Type B pancreatic cell (in vitro differentiated cells): ENCODE measurements at regions not wholly inside any gene's neighbourhood (a gene's known extent, or its start where the extent isn't known, plus 50 kb on each side); places are given as distances from the start of the nearest gene placed in this dataset.

ENCODE experiments used
- DNase-seq: peaks from one replicate; pipeline ENCODE4 v3.0.0; 2021; ENCODE audit warnings: mixed read lengths; ENCODE audit not compliant: unreplicated experiment; ENCODE audit errors: extremely low spot score
- H3K27ac Mint-ChIP-seq: 2 replicates; pipeline ENCODE4 v1.8.0; 2021; ENCODE audit warnings: mild to moderate bottlenecking, mixed read lengths
- H3K27me3 Mint-ChIP-seq: 2 replicates; pipeline ENCODE4 v1.8.0; 2021; ENCODE audit warnings: mixed read lengths
- H3K36me3 Mint-ChIP-seq: 2 replicates; pipeline ENCODE4 v1.8.0; 2021; ENCODE audit warnings: mixed read lengths
- H3K4me1 Mint-ChIP-seq: one replicate; pipeline ENCODE4 v1.8.0; 2021; ENCODE audit warnings: mixed read lengths; ENCODE audit not compliant: unreplicated experiment
- H3K4me3 Mint-ChIP-seq: 2 replicates; pipeline ENCODE4 v1.8.0; 2021; ENCODE audit warnings: mild to moderate bottlenecking, mixed read lengths
- H3K9me3 Mint-ChIP-seq: 2 replicates; pipeline ENCODE4 v1.8.0; 2021; ENCODE audit warnings: mixed read lengths
- TF ChIP-seq, protein P1 (sequence below): fragments of 200-600 bp; sonication (generic); conservative IDR thresholded peaks from 2 replicates; pipeline ENCODE4 v1.5.0; 2021; ENCODE audit warnings: antibody characterized with exemption, mild to moderate bottlenecking

DNA sequence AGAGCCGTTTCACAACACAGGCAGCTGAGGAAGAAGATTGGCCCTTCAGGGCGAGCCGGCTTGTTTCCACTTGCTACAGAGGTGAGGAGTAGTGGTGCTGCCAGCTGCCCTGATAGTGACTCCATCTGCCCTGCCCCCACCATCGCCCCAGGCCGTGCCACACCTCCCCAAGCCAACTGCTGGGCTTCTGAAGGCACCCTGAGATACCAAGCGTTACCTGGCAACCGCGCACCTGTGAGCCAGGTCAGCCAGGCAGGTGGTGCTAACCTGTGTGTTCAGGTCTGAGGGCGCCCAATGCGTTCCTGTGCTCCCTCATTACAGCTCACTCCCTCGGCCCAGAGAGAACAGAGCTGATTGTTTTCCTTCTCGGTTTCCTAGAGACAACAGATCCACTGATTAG is 299.1 kb upstream of the ID4 start:
- Mint-ChIP-seq H3K27ac (peak overlapping the region; percentile 40), H3K36me3 (no peaks in the 10 kb centered on the region), H3K27me3 (no peaks in the 10 kb centered on the region), H3K4me3 (no peak overlapping the region), H3K9me3 (peaks cover 12% of the 10 kb centered on the region), H3K4me1 (peaks cover 12% of the 10 kb centered on the region)
- peak; percentile 70 for DNase-seq
- TF ChIP-seq, protein P1, sequence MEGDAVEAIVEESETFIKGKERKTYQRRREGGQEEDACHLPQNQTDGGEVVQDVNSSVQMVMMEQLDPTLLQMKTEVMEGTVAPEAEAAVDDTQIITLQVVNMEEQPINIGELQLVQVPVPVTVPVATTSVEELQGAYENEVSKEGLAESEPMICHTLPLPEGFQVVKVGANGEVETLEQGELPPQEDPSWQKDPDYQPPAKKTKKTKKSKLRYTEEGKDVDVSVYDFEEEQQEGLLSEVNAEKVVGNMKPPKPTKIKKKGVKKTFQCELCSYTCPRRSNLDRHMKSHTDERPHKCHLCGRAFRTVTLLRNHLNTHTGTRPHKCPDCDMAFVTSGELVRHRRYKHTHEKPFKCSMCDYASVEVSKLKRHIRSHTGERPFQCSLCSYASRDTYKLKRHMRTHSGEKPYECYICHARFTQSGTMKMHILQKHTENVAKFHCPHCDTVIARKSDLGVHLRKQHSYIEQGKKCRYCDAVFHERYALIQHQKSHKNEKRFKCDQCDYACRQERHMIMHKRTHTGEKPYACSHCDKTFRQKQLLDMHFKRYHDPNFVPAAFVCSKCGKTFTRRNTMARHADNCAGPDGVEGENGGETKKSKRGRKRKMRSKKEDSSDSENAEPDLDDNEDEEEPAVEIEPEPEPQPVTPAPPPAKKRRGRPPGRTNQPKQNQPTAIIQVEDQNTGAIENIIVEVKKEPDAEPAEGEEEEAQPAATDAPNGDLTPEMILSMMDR: no peak

DNA sequence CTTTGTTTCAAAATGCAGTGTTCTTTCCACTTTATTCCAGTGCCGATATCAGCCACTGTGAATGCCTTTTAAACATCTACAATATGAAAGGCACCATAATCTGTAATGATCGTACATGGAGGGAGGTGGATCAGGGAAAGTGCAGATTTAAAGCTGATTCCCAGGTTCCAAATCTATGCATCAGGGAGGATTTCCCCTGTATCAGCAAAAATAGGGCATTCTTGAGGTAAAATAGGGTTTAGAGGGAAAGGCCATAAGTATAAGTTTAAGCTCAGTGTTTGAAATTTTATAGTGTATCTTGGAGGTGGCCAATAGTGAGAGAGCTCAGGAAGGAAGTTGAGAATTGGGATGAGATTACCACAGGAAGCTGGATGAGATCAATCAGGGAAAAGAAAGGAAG is 289.7 kb upstream of the ID4 start:
- no peaks in the 10 kb centered on the region for H3K27me3 Mint-ChIP-seq
- no peaks in the 10 kb centered on the region for H3K4me1 Mint-ChIP-seq
- DNase-seq: no peak

DNA sequence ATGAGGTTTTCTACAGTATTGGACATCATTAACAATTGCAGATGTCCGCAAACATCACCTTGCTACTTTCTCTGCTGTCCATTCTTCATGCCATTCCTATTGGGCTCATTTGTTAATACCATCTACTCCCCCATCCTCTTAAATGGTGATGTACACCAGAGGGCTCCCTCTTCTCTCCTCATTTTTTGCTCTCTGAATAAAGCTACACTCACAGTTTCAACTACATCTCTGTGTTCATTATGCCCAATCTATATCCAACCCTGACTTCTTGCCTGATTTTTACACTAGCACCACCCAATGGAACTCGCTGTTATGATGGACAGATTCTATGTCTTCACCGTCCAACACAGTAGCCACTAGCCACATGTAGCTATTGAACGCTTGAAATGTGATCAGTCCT is 288.1 kb upstream of the ID4 start:
- no peaks in the 10 kb centered on the region for H3K4me1 Mint-ChIP-seq
- no peak for DNase-seq
- no peaks in the 10 kb centered on the region for H3K9me3 Mint-ChIP-seq
- H3K4me3 Mint-ChIP-seq: no peak overlapping the region
- no peaks in the 10 kb centered on the region for H3K36me3 Mint-ChIP-seq
- H3K27ac Mint-ChIP-seq: no peak overlapping the region
- TF ChIP-seq, protein P1: no peak
- H3K27me3 Mint-ChIP-seq: no peaks in the 10 kb centered on the region

More for the DNA sequence above, 289.7 kb upstream of the ID4 start:
- TF ChIP-seq, protein P1: no peak
- Mint-ChIP-seq H3K36me3 (no peaks in the 10 kb centered on the region), H3K27ac (no peak overlapping the region), H3K4me3 (no peak overlapping the region), H3K9me3 (no peaks in the 10 kb centered on the region)

DNA sequence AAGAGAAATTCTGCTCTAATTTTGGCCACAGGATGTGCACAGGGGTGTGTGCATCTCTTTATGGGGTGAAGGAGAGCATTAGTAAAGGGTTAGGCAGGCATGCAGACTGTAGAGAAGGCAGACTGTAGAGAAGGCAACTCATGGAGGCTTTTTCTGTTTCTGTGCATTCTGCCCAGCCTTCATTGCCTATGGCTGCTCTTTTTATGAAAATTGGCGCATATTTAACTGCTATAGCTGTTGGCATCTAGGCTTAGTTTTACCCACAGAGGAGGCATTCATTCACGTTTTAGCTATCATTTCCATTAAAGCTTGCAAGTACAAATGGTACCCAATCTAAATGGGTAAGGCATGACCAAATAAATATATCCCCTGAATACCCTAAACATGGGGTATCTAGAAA is 286.8 kb upstream of the ID4 start:
- Mint-ChIP-seq H3K27me3 (no peaks in the 10 kb centered on the region), H3K4me3 (no peak overlapping the region), H3K4me1 (no peaks in the 10 kb centered on the region), H3K9me3 (no peaks in the 10 kb centered on the region), H3K27ac (no peak overlapping the region), H3K36me3 (no peaks in the 10 kb centered on the region)
- DNase-seq: no peak
- TF ChIP-seq, protein P1: no peak

DNA sequence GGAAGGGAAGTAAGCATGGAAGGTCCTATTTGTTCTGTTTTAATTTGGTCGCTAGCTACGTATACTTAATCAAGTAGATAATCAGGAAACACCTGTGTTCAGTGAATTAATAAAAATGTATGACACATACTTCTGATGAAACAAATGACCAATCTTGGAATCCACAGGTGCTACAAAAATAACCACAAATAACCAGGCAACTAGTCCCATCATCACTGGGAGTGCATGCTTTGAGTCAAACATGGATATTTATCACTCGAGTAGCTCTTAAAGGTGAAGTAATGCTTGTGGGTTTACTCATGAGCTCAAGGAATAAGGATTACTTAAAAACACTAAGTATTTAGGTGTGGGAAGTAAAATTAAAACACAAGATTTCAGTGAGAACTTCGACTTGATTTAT is 285.6 kb upstream of the ID4 start:
- H3K4me3 Mint-ChIP-seq: no peak overlapping the region
- H3K27ac Mint-ChIP-seq: no peak overlapping the region
- no peaks in the 10 kb centered on the region for H3K4me1 Mint-ChIP-seq
- H3K27me3 Mint-ChIP-seq: no peaks in the 10 kb centered on the region
- no peaks in the 10 kb centered on the region for H3K9me3 Mint-ChIP-seq
- TF ChIP-seq, protein P1: no peak
- H3K36me3 Mint-ChIP-seq: no peaks in the 10 kb centered on the region
- no peak for DNase-seq

DNA sequence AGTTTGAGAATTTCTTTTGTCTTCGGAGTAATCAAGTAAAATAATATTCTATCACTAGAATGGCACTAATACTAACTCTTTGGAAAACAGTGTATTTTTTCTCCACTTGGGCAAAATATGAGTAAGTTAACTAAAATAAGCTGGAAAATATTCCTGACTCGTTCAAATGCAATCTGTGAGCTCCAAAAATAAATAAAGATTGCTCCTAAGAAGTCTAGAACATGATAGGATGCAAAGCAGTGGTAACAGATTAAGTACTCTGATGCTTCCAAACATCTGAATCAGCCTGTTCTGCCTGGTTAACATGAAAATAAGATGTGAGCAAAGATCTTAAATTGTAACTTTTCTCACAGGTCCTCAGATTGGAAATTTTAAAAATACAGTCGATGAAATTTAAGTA is 285.1 kb upstream of the ID4 start:
- no peak for DNase-seq
- H3K27me3 Mint-ChIP-seq: no peaks in the 10 kb centered on the region
- TF ChIP-seq, protein P1: no peak
- H3K4me3 Mint-ChIP-seq: no peak overlapping the region
- no peaks in the 10 kb centered on the region for H3K9me3 Mint-ChIP-seq
- no peak overlapping the region for H3K27ac Mint-ChIP-seq
- no peaks in the 10 kb centered on the region for H3K4me1 Mint-ChIP-seq
- H3K36me3 Mint-ChIP-seq: no peaks in the 10 kb centered on the region
